ENCODE measurements at regions not wholly inside any gene's neighbourhood (a gene's known extent, or its start where the extent isn't known, plus 50 kb on each side); places are given as distances from the start of the nearest gene placed in this dataset.
A peak's percentile ranks its signal among the peaks of the same experiment; 100 is the strongest.
"Not testable (repeated sequence)": the region's sequence is repeated elsewhere in the genome, so short reads cannot be mapped to it uniquely, and the experiment has no call there.

- DNase-seq, result no peak
Observed at GRCh38 chr6:6483733-6484132, 104.8 kb upstream of the LY86 start.

- DNase-seq, result no peak
Observed at GRCh38 chr6:6484681-6485080, 103.8 kb upstream of the LY86 start.

GRCh38 chr6:6486595-6486994 is 101.9 kb upstream of the LY86 start:
- no peak for DNase-seq

- DNase-seq, result no peak
Observed at GRCh38 chr6:6491761-6492160, 96.8 kb upstream of the LY86 start.

GRCh38 chr6:6492675-6493074 is 95.8 kb upstream of the LY86 start:
- no peak for DNase-seq

- not testable (repeated sequence) for DNase-seq
Observed at GRCh38 chr6:6494139-6494538, 94.4 kb upstream of the LY86 start.

GRCh38 chr6:6494677-6495076 is 93.8 kb upstream of the LY86 start:
- DNase-seq, result peak; percentile 66

- DNase-seq, result peak; percentile 50
Observed at GRCh38 chr6:6495851-6496250, 92.7 kb upstream of the LY86 start.

GRCh38 chr6:6497541-6497940 is 91.0 kb upstream of the LY86 start:
- DNase-seq, result no peak

GRCh38 chr6:6497976-6498375 is 90.5 kb upstream of the LY86 start:
- DNase-seq, result no peak

- DNase-seq, result peak; percentile 40
Observed at GRCh38 chr6:6503191-6503590, 85.3 kb upstream of the LY86 start.

- no peak for DNase-seq
Observed at GRCh38 chr6:6505111-6505510, 83.4 kb upstream of the LY86 start.

- DNase-seq, result peak; percentile 61
Observed at GRCh38 chr6:6508643-6509042, 79.9 kb upstream of the LY86 start.

- DNase-seq, result peak; percentile 31
Observed at GRCh38 chr6:6509284-6509683, 79.2 kb upstream of the LY86 start.

- no peak for DNase-seq
Observed at GRCh38 chr6:6512711-6513110, 75.8 kb upstream of the LY86 start.

GRCh38 chr6:6515691-6516607 is 72.6 kb upstream of the LY86 start:
- no peak for DNase-seq

- DNase-seq, result peak; percentile 24
Observed at GRCh38 chr6:6516666-6517458, 71.7 kb upstream of the LY86 start.

- DNase-seq, result no peak
Observed at GRCh38 chr6:6518631-6519427, 69.7 kb upstream of the LY86 start.

- DNase-seq, result no peak
Observed at GRCh38 chr6:6521961-6522482, 66.5 kb upstream of the LY86 start.

GRCh38 chr6:6522709-6523108 is 65.8 kb upstream of the LY86 start:
- DNase-seq, result no peak

- no peak for DNase-seq
Observed at GRCh38 chr6:6524951-6525350, 63.6 kb upstream of the LY86 start.

GRCh38 chr6:6525933-6526332 is 62.6 kb upstream of the LY86 start:
- DNase-seq, result no peak

GRCh38 chr6:6529275-6529674 is 59.2 kb upstream of the LY86 start:
- no peak for DNase-seq

All from inflammatory macrophage treated with lipopolysaccharide for 4 hours (primary cell).